ENCODE measurements at regions not wholly inside any gene's neighbourhood (a gene's known extent, or its start where the extent isn't known, plus 50 kb on each side); places are given as distances from the start of the nearest gene placed in this dataset.

DNA sequence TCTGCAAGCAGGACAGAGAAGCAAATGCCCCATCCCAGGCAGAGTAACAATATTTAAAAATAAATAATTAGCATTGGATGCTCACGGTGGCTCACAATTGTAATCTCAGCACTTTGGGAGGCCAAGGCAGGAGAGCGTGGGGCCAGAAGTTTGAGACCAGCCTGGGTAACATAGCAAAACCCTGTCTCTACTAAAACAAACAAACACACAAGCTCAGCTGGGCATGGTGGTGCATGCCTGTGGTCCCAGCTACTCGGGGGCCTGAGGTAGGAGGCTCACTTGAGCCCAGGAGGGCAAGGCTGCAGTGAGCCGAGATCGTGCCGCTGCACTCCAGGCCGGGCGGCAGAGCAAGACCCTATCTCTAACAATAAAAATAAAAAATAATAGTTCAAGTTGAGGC, 74.7 kb upstream of the NCOR2 start:
- H3K27me3 Mint-ChIP-seq (ENCODE audit: low read depth): no peaks in the 10 kb centered on the region
- no peaks in the 10 kb centered on the region for H3K9me3 Mint-ChIP-seq
- DNase-seq: no peak
- no peak overlapping the region for H3K27ac Mint-ChIP-seq
- H3K36me3 Mint-ChIP-seq (ENCODE audit: insufficient read depth in 2 of 2): no peaks in the 10 kb centered on the region
- ATAC-seq (replicated peaks in 1 of 2): no peak
- peaks cover 31% of the 10 kb centered on the region for H3K4me1 Mint-ChIP-seq (ENCODE audit: low read depth)
- H3K4me3 Mint-ChIP-seq: no peak overlapping the region

DNA sequence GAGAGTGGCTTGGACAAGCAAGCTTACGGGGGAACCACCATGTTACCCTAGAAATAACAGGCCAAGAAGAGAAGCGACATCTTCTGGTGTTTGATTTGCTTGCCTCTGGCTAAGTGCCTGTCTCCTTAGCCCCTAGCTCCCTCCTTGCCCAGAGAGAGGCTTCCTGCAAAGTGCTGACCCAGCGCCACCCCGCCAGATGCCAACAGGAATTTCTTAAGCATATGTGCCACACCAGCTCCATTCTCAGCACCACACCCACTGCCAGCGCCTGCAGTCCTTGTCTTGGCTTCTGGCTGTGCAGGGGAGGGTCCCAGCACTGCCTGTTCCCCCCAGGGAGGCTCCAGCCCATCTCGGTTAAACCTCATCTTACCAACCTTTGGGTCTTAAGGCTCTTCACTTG, 74.2 kb upstream of the NCOR2 start:
- Mint-ChIP-seq H3K9me3 (no peaks in the 10 kb centered on the region), H3K4me1 (ENCODE audit: low read depth) (peaks cover 28% of the 10 kb centered on the region), H3K4me3 (no peak overlapping the region), H3K36me3 (ENCODE audit: insufficient read depth in 2 of 2) (no peaks in the 10 kb centered on the region), H3K27ac (no peak overlapping the region), H3K27me3 (ENCODE audit: low read depth) (no peaks in the 10 kb centered on the region)
- ATAC-seq (replicated peaks in 1 of 2): no peak
- DNase-seq: no peak

DNA sequence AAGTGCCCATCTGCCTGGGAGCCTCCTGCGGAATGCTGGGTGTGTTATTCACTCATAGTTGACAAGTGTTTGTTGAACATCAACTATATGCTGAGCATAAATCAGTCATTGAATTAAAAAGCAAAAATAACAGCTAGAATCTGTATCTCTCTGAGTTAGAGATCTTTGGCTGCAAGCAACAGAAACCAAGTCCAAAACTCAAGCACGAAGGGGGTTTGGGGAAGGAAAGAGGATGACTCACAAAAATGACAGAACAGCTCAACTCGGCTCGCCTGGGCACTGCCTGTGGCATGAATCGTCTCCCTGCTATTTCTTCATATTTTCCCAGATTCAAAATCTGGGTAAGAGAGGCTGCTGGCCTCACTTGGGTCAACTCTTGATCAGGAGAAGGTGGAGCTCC, 72.6 kb upstream of the NCOR2 start:
- H3K9me3 Mint-ChIP-seq: no peaks in the 10 kb centered on the region
- DNase-seq (no peak), ATAC-seq (replicated peaks in 1 of 2) (no peak)
- H3K4me3 Mint-ChIP-seq: no peak overlapping the region
- H3K27ac Mint-ChIP-seq: no peak overlapping the region
- peaks cover 27% of the 10 kb centered on the region for H3K4me1 Mint-ChIP-seq (ENCODE audit: low read depth)
- H3K36me3 Mint-ChIP-seq (ENCODE audit: insufficient read depth in 2 of 2): no peaks in the 10 kb centered on the region
- no peaks in the 10 kb centered on the region for H3K27me3 Mint-ChIP-seq (ENCODE audit: low read depth)

DNA sequence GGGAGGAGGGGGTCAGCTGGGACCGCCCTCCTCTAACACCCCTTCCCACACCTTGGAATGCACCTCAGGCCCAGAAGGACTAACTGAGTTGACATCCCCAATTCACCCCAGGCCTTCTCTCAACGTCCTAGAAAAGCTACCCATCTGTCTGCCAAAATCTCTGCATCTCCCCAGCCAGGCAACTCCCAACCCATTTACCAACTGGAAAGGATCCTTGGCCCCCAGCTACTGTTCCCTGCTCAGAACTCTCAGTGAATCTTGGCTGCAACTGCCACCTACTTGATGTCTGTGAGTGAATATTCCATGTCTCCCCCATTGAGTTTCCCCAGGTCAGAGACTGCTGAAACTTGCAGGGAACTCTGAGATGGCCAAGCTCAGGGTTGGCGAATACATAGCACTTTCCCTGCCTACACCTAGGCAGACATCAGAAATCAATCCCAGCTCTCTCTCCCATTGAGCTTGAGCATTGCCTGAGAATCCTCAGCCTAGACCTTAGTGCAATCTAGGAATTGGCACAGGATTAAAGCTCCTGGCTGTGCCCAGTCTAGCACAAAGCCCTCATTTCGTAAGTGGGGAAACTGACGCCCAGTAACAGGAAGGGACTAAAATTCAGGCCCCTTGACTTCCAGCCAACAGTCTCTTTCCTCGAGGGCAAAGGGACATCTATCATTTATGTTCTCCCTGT, 71.9 kb upstream of the NCOR2 start:
- H3K36me3 Mint-ChIP-seq (ENCODE audit: insufficient read depth in 2 of 2): no peaks in the 10 kb centered on the region
- no peak overlapping the region for H3K27ac Mint-ChIP-seq
- H3K9me3 Mint-ChIP-seq: no peaks in the 10 kb centered on the region

DNA sequence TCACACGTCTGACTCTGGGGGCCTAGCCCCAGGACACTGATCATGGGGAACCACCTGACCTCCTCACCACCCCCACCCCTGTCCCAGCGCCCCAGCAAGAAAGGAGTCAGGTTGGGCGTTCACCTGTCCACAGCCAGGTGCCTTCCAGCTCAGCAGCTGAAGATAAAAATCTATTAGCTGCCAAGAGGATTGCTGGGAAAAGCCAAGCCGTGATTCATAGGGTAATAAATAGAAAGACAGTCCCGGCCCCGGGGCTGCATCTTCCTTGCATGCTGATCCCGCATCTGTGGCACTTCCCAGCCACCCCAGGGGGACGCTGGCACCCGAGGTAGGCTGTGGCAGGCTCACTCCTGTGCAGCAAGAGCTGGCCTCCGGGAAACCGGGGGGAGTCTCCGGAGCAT, 70.2 kb upstream of the NCOR2 start:
- H3K27ac Mint-ChIP-seq: no peak overlapping the region
- ATAC-seq (replicated peaks in 1 of 2): no peak
- DNase-seq: no peak
- no peaks in the 10 kb centered on the region for H3K27me3 Mint-ChIP-seq (ENCODE audit: low read depth)
- H3K4me1 Mint-ChIP-seq (ENCODE audit: low read depth): peaks cover 27% of the 10 kb centered on the region
- H3K4me3 Mint-ChIP-seq: no peak overlapping the region
- no peaks in the 10 kb centered on the region for H3K36me3 Mint-ChIP-seq (ENCODE audit: insufficient read depth in 2 of 2)
- H3K9me3 Mint-ChIP-seq: no peaks in the 10 kb centered on the region

More for the DNA sequence above, 71.9 kb upstream of the NCOR2 start:
- H3K27me3 Mint-ChIP-seq (ENCODE audit: low read depth): no peaks in the 10 kb centered on the region
- DNase-seq (no peak), ATAC-seq (replicated peaks in 1 of 2) (no peak)
- H3K4me1 Mint-ChIP-seq (ENCODE audit: low read depth): peaks cover 27% of the 10 kb centered on the region
- H3K4me3 Mint-ChIP-seq: no peak overlapping the region

DNA sequence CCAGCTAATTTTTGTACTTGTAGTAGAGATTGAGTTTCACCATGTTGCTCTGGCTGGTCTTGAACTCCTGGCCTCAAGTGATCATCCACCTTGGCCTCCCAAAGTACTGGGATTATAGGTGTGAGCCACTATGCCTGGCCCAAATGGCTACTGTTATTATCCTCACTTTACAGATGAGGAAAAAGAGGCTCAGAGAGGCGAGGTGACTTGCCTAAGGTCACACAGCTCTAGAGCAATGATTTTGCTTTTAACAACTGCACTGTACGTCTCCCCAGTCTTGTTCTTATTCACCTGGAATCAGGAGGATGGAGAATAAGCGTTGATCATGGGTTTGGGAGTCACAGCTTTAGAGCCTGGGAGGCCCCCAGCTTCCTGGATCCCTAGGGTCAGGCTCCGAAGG, 69.8 kb upstream of the NCOR2 start:
- H3K36me3 Mint-ChIP-seq (ENCODE audit: insufficient read depth in 2 of 2): no peaks in the 10 kb centered on the region
- H3K4me3 Mint-ChIP-seq: no peak overlapping the region
- ATAC-seq (replicated peaks in 1 of 2) (no peak), DNase-seq (no peak)
- no peak overlapping the region for H3K27ac Mint-ChIP-seq
- H3K9me3 Mint-ChIP-seq: no peaks in the 10 kb centered on the region
- H3K27me3 Mint-ChIP-seq (ENCODE audit: low read depth): no peaks in the 10 kb centered on the region
- peaks cover 27% of the 10 kb centered on the region for H3K4me1 Mint-ChIP-seq (ENCODE audit: low read depth)

DNA sequence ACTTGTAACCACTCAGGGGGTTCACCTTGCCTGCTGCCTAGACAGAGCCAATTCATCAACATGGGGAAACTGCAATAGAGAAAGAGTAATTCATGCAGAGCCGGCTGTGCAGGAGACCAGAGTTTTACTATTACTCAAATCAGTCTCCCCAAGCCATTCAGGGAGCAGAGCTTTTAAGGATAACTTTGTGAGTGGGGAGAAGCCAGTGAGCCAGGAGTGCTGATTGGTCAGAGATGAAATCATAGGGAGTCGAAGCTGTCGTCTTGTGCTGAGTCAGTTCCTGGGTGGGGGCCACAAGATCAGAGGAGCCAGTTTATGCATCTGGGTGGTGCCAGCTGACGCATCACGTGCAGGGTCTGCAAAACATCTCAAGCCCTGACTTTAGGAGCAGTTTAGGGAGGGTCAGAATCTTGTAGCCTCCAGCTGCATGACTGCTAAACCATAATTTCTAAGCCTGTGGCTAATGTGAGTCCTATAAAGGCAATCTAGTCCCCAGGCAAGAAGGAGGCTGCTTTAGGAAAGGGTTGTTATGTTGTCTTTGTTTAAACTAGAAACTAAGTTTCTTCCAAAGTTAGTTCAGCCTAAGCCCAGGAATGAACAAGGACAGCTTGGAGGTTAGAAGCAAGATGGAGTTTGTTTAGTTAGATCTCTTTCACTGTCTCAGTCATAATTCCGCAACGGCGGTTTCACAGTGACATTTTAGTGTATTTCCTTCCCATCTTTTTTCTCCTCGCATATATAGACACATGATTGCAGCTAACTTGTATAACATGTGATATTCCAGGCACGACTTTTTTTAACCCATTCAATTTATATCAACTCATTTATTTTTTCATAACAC, 68.9 kb upstream of the NCOR2 start:
- no peak overlapping the region for H3K27ac Mint-ChIP-seq
- peak overlapping the region; percentile 5 to 61 for H3K4me3 Mint-ChIP-seq
- peaks cover 27% of the 10 kb centered on the region for H3K4me1 Mint-ChIP-seq (ENCODE audit: low read depth)
- no peaks in the 10 kb centered on the region for H3K36me3 Mint-ChIP-seq (ENCODE audit: insufficient read depth in 2 of 2)
- H3K9me3 Mint-ChIP-seq: no peaks in the 10 kb centered on the region
- ATAC-seq (replicated peaks in 1 of 2) (peak; percentile 81 to 89), DNase-seq (peak; percentile 62 to 77)
- H3K27me3 Mint-ChIP-seq (ENCODE audit: low read depth): no peaks in the 10 kb centered on the region

DNA sequence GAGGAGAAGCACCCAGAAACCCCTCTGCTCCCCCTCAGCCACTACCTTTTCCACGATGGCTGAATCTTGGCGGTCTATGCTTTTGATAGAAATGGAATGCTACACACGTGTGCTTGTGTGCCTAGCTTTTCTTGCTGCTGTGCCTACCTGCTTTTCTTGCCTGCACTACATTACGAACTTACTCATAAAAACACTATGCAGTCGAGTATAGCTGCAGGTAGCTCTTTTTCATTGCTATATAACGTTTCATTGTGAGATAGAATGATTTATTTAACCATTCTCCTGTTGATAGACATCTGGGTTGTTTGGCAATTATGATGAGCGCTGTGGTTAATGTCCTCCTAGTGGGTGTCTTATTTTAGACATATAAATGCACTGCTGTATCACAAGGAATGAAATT, 67.9 kb upstream of the NCOR2 start:
- DNase-seq: no peak
- Mint-ChIP-seq H3K27me3 (ENCODE audit: low read depth) (no peaks in the 10 kb centered on the region), H3K4me1 (ENCODE audit: low read depth) (peaks cover 27% of the 10 kb centered on the region), H3K27ac (no peak overlapping the region), H3K4me3 (peak overlapping the region in 1 of 2 donors; percentile 61), H3K36me3 (ENCODE audit: insufficient read depth in 2 of 2) (no peaks in the 10 kb centered on the region), H3K9me3 (no peaks in the 10 kb centered on the region)
- ATAC-seq (replicated peaks in 1 of 2): no peak

DNA sequence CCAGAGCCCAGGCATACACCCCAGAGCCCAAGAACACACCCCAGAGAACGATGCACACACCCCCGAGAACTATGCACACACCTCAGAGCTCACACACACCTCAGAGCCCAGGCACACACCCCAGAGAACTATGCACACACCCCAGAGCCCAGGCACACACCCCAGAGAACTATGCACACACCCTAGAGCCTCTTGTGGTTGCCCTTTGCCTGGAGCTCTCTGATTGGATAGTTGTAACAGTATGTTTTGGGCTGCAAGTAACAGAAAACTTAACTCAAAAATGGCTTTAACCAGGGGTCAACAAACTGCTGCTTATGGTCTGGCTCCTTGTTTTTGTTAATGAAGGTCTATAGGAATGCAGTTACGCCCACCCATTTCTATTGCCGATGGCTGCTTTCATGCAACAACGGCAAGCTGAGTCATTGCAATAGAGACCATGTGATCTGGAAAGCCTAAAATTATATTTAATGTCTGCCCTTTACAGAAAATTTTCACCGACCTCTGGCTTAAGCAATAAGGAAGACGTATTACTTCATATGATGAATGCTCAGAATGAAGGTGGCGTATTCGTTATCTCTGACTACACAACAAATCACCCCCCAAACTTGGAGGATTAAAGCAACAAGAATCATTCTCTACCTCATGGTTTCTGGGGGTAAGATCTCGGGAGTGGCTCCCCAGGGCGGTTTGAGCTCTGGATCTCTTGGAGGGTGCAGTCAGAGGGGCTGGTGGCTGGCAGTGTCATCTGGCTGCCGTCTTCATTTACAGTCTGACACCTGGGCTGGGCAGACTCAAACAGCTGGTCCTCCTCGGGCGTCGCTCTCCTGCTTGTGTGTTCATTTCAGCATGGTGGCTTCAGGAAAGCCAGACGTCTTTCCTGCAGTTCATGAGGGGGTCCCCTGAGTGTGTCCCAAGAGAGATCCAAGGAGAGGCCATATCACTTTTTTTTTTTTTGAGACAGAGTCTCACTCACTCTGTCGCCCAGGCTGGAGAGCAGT, 66.3 kb upstream of the NCOR2 start:
- H3K4me1 Mint-ChIP-seq (ENCODE audit: low read depth): peaks cover 15% of the 10 kb centered on the region
- DNase-seq (no peak), ATAC-seq (replicated peaks in 1 of 2) (no peak)
- no peak overlapping the region for H3K27ac Mint-ChIP-seq
- no peaks in the 10 kb centered on the region for H3K27me3 Mint-ChIP-seq (ENCODE audit: low read depth)
- H3K36me3 Mint-ChIP-seq (ENCODE audit: insufficient read depth in 2 of 2): no peaks in the 10 kb centered on the region
- H3K4me3 Mint-ChIP-seq: no peak overlapping the region
- no peaks in the 10 kb centered on the region for H3K9me3 Mint-ChIP-seq

DNA sequence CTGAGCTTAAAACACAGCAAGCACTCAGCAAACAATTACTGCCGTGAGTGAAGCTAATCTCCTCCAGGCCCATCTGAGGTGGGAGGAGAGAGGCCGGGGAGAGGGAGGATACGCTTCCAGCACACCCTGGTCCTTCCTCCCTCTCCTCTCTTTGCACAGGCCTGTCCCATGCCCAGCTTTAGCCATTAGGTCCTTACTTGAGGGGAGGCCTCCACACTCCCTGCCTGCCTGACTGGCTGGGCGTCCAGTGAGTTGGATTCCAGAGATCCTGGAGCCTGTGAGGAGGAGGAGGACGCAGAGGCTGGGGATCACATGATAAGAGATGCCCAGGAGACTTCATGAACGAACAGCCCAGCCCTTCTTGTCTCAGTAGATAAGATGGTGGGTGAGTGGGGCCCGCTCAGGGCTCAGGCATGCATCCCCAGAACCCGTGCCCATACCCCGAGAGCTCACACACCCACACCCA, 65.1 kb upstream of the NCOR2 start:
- H3K4me3 Mint-ChIP-seq: no peak overlapping the region
- ATAC-seq (replicated peaks in 1 of 2): no peak
- H3K36me3 Mint-ChIP-seq (ENCODE audit: insufficient read depth in 2 of 2): no peaks in the 10 kb centered on the region
- no peak for DNase-seq
- H3K4me1 Mint-ChIP-seq (ENCODE audit: low read depth): peaks cover 15% of the 10 kb centered on the region
- no peaks in the 10 kb centered on the region for H3K27me3 Mint-ChIP-seq (ENCODE audit: low read depth)
- H3K27ac Mint-ChIP-seq: no peak overlapping the region
- no peaks in the 10 kb centered on the region for H3K9me3 Mint-ChIP-seq

DNA sequence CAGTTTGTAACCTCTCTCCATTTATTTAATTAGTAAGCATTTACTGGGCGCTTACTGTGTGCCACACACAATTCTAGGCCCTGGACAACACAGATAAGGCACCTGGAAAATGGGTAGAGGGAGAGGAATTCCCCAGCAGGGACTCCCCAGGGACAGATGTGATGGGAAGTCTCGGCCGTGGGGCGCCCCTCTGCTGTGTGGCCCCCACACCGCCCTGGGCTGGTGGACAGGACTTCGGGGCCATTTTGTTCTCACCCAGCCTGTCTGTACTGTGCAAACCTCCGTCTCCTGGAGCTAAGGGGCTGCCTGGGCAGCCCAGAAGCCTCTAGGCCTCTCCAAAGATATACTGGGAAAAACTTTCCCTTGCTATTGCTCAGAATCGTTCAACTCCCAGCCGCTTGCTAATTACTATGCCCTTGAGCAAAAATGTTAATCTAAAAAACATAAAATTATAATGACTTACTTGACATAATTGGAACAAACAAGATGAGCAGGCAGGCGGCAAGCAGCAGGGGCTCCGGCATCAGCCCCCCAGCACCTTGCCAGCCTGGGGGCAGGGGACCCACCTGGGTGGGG, 64.4 kb upstream of the NCOR2 start:
- H3K27ac Mint-ChIP-seq: no peak overlapping the region

DNA sequence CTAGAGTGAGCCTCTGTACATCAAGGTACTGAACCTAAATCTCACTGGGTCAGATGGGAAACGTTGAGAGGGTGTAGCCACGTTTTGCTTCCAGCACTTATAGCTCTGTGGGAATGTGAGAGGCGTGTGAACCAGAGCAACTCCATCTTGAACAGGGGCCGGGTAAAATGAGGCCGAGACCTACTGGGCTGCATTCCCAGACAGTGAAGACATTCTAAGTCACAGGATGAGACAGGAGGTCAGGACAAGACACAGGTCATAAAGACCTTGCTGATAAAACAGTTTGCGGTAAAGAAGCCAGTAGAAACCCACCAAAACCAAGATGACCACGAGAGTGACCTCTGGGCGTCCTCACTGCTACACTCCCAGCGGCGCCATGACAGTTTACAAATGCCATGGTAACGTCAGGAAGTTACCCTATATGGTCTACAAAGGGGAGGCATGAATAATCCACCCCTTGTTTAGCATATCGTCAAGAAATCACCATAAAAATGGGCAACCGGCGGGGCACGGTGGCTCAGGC, 63.4 kb upstream of the NCOR2 start:
- DNase-seq (no peak), ATAC-seq (replicated peaks in 1 of 2) (no peak)
- Mint-ChIP-seq H3K4me1 (ENCODE audit: low read depth) (peaks cover 5% of the 10 kb centered on the region), H3K36me3 (ENCODE audit: insufficient read depth in 2 of 2) (no peaks in the 10 kb centered on the region), H3K4me3 (no peak overlapping the region), H3K9me3 (no peaks in the 10 kb centered on the region), H3K27ac (no peak overlapping the region), H3K27me3 (ENCODE audit: low read depth) (no peaks in the 10 kb centered on the region)

More for the DNA sequence above, 64.4 kb upstream of the NCOR2 start:
- peaks cover 15% of the 10 kb centered on the region for H3K4me1 Mint-ChIP-seq (ENCODE audit: low read depth)
- no peaks in the 10 kb centered on the region for H3K27me3 Mint-ChIP-seq (ENCODE audit: low read depth)
- ATAC-seq (replicated peaks in 1 of 2) (no peak), DNase-seq (no peak)
- no peak overlapping the region for H3K4me3 Mint-ChIP-seq
- H3K9me3 Mint-ChIP-seq: no peaks in the 10 kb centered on the region
- H3K36me3 Mint-ChIP-seq (ENCODE audit: insufficient read depth in 2 of 2): no peaks in the 10 kb centered on the region

Measured in activated T-cell treated with anti-CD3 and anti-CD28 coated beads, Interleukin-2, amount 50 U/mL, for 72 hours (primary cell).